GM12865 (cell line): ENCODE measurements at regions not wholly inside any gene's neighbourhood (a gene's known extent, or its start where the extent isn't known, plus 50 kb on each side); places are given as distances from the start of the nearest gene placed in this dataset.

Experiments
- DNase-seq: peaks from one replicate; pipeline ENCODE4 v3.0.0; 2010; ENCODE audit warnings: low read depth
- H3K4me3 ChIP-seq: 2 replicates; pipeline ENCODE4 v1.5.1; 2011; ENCODE audit warnings: mild to moderate bottlenecking, low read depth, low read length, control low read depth
- TF ChIP-seq, protein P1 (sequence below): IDR thresholded peaks from 2 replicates; pipeline ENCODE4 v1.5.1; 2011; ENCODE audit warnings: low read length, control low read depth, low read depth, inconsistent platforms; ENCODE audit not compliant: insufficient read depth; ENCODE audit errors: missing control alignments

DNA sequence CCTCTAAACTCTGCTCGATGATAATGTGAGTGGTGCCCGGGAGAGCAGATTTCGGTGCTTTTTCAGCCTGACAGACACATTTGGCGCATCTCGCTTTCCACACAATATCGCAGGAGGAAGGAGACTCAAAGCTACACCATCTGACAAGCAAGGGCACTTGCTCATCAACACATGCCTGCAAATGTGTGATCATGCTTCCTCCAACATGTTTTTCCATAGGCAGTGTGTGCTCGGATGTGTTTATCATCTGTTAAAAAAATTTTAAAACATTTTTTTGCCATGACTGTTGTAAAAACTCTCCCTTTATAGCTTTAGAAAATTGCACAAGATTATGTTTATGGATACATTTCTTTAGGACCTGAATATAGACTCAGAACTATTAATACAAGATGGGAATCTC is 170.3 kb upstream of the PUDP start:
- no peak for DNase-seq
- TF ChIP-seq, protein P1, sequence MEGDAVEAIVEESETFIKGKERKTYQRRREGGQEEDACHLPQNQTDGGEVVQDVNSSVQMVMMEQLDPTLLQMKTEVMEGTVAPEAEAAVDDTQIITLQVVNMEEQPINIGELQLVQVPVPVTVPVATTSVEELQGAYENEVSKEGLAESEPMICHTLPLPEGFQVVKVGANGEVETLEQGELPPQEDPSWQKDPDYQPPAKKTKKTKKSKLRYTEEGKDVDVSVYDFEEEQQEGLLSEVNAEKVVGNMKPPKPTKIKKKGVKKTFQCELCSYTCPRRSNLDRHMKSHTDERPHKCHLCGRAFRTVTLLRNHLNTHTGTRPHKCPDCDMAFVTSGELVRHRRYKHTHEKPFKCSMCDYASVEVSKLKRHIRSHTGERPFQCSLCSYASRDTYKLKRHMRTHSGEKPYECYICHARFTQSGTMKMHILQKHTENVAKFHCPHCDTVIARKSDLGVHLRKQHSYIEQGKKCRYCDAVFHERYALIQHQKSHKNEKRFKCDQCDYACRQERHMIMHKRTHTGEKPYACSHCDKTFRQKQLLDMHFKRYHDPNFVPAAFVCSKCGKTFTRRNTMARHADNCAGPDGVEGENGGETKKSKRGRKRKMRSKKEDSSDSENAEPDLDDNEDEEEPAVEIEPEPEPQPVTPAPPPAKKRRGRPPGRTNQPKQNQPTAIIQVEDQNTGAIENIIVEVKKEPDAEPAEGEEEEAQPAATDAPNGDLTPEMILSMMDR, result no peak
- H3K4me3 ChIP-seq, result no peak overlapping the region

DNA sequence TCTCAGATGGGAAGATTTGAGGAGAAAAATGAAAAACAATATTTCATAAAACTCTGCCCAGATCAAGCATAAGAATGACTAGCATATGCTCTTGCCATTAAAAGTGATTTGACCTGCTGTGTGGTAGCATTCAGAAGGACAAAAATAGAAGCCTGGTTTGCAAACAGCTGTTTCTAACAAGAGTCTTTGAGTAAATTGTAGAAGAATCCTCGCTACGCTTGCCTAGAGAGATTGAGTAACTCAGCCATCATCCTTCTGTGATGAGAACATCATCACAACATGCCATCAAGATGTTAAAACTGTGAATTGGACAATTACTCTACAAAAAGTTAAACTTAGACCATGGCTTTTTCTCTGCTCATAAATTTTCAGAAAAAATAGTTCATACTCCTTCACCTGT is 168.9 kb upstream of the PUDP start:
- H3K4me3 ChIP-seq, result no peak overlapping the region
- DNase-seq, result no peak
- TF ChIP-seq, protein P1, result no peak

DNA sequence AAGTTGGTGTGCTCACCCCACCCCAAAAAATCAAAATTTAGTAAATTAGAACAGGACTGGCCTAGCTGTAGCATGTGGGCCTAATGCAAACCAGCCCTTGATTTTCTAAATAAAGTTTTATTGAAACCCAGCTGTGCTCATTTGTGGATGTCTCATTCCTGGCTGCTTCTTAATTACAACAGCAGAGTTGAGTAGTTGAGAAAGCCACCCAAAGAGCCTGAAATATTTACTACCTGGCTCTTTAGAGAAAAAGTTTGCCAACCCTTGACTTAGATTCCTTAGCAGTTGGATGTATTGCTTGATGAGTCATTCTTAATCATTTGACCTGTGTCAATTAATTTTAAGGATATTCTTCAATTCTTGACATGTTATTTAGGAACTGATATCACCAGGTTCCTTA is 168.3 kb upstream of the PUDP start:
- no peak overlapping the region for H3K4me3 ChIP-seq
- no peak for DNase-seq
- TF ChIP-seq, protein P1, result no peak

GRCh38 chrX:7314425-7314824 is 166.5 kb upstream of the PUDP start:
- TF ChIP-seq, protein P1, result no peak
- no peak overlapping the region for H3K4me3 ChIP-seq
- DNase-seq, result no peak

- TF ChIP-seq, protein P1, result no peak
- no peak for DNase-seq
These were observed 159.8 kb upstream of the PUDP start for GRCh38 chrX:7307720-7308119.

DNA sequence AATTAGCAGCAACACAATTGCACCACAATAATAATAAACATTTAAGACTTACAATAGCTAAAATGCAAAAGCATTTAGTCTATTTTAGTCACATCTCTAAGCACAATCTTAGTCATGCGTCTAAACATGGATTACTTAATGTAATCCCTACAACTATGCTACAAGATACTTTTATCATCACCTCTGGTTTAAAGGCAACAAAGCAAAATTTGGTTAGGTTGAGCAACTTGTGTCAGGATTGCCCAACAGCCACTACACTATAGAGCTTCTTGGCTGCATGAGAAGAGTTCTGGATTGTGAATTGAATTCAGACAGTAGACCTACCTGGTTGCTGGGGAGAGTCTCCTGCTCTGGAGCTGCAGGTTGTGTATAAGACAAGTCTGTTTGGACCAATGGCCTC is 146.5 kb upstream of the PUDP start:
- TF ChIP-seq, protein P1, result no peak
- DNase-seq, result no peak
- no peak overlapping the region for H3K4me3 ChIP-seq

More at GRCh38 chrX:7307720-7308119, 159.8 kb upstream of the PUDP start:
- no peak overlapping the region for H3K4me3 ChIP-seq

GRCh38 chrX:7286168-7286837 is 138.3 kb upstream of the PUDP start:
- H3K4me3 ChIP-seq, result no peak overlapping the region
- DNase-seq, result no peak
- TF ChIP-seq, protein P1, result no peak
